ENCODE measurements at regions not wholly inside any gene's neighbourhood (a gene's known extent, or its start where the extent isn't known, plus 50 kb on each side); places are given as distances from the start of the nearest gene placed in this dataset.

DNA sequence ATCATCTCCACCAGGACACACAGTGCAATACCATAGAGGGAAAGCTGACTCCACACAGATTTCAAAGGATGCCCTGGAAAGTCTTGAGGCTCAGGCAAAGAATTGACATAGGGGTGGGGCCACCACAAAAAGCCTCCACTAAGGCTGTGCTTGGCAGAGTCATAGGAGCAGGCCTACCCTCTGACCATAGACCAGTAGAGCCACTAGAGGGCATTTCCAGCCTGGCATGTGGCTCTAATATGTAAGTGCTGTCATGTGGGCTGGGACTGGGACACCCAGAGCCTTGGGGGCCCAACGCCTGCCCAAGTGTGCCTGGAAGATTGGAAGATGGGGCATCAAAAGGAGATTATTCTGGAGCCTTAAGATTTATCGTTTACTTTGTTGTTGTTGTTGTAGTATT lies 726.0 kb downstream of the DNAH5 start (continued):
- TF ChIP-seq, protein P1, sequence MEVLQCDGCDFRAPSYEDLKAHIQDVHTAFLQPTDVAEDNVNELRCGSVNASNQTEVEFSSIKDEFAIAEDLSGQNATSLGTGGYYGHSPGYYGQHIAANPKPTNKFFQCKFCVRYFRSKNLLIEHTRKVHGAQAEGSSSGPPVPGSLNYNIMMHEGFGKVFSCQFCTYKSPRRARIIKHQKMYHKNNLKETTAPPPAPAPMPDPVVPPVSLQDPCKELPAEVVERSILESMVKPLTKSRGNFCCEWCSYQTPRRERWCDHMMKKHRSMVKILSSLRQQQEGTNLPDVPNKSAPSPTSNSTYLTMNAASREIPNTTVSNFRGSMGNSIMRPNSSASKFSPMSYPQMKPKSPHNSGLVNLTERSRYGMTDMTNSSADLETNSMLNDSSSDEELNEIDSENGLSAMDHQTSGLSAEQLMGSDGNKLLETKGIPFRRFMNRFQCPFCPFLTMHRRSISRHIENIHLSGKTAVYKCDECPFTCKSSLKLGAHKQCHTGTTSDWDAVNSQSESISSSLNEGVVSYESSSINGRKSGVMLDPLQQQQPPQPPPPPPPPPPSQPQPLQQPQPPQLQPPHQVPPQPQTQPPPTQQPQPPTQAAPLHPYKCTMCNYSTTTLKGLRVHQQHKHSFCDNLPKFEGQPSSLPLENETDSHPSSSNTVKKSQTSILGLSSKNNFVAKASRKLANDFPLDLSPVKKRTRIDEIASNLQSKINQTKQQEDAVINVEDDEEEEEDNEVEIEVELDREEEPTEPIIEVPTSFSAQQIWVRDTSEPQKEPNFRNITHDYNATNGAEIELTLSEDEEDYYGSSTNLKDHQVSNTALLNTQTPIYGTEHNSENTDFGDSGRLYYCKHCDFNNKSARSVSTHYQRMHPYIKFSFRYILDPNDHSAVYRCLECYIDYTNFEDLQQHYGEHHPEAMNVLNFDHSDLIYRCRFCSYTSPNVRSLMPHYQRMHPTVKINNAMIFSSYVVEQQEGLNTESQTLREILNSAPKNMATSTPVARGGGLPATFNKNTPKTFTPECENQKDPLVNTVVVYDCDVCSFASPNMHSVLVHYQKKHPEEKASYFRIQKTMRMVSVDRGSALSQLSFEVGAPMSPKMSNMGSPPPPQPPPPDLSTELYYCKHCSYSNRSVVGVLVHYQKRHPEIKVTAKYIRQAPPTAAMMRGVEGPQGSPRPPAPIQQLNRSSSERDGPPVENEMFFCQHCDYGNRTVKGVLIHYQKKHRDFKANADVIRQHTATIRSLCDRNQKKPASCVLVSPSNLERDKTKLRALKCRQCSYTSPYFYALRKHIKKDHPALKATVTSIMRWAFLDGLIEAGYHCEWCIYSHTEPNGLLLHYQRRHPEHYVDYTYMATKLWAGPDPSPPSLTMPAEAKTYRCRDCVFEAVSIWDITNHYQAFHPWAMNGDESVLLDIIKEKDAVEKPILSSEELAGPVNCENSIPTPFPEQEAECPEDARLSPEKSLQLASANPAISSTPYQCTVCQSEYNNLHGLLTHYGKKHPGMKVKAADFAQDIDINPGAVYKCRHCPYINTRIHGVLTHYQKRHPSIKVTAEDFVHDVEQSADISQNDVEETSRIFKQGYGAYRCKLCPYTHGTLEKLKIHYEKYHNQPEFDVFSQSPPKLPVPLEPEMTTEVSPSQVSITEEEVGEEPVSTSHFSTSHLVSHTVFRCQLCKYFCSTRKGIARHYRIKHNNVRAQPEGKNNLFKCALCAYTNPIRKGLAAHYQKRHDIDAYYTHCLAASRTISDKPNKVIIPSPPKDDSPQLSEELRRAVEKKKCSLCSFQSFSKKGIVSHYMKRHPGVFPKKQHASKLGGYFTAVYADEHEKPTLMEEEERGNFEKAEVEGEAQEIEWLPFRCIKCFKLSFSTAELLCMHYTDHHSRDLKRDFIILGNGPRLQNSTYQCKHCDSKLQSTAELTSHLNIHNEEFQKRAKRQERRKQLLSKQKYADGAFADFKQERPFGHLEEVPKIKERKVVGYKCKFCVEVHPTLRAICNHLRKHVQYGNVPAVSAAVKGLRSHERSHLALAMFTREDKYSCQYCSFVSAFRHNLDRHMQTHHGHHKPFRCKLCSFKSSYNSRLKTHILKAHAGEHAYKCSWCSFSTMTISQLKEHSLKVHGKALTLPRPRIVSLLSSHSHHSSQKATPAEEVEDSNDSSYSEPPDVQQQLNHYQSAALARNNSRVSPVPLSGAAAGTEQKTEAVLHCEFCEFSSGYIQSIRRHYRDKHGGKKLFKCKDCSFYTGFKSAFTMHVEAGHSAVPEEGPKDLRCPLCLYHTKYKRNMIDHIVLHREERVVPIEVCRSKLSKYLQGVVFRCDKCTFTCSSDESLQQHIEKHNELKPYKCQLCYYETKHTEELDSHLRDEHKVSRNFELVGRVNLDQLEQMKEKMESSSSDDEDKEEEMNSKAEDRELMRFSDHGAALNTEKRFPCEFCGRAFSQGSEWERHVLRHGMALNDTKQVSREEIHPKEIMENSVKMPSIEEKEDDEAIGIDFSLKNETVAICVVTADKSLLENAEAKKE (CRISPR knock-in tag; IDR thresholded peaks at IDR 0.05) = no peak
- TF ChIP-seq CTCF (conservative IDR thresholded peaks at IDR 0.05; ENCODE audit: low read depth in 2 of 2) (peak; percentile 47 to 69), ETS1 (IDR thresholded peaks at IDR 0.05) (no peak), JUNB (IDR thresholded peaks at IDR 0.05; ENCODE audit: unreplicated experiment) (no peak), EZH2phosphoT487 (IDR thresholded peaks at IDR 0.05; ENCODE audit: unreplicated experiment) (no peak)

GRCh38 chr5:13217636-13218035 lies 726.9 kb downstream of the DNAH5 start:
- no peak for DNase-seq (ENCODE audit: low spot score)
- no peak for ATAC-seq
- no peak overlapping the region for H3K27ac Mint-ChIP-seq

More at GRCh38 chr5:13217636-13218035, 726.9 kb downstream of the DNAH5 start:
- no peaks in the 10 kb centered on the region for H3K27me3 ChIP-seq (ENCODE audit: insufficient read depth)
- no peaks in the 10 kb centered on the region for H3K4me1 ChIP-seq (ENCODE audit: insufficient read depth)
- TF ChIP-seq, protein P2, sequence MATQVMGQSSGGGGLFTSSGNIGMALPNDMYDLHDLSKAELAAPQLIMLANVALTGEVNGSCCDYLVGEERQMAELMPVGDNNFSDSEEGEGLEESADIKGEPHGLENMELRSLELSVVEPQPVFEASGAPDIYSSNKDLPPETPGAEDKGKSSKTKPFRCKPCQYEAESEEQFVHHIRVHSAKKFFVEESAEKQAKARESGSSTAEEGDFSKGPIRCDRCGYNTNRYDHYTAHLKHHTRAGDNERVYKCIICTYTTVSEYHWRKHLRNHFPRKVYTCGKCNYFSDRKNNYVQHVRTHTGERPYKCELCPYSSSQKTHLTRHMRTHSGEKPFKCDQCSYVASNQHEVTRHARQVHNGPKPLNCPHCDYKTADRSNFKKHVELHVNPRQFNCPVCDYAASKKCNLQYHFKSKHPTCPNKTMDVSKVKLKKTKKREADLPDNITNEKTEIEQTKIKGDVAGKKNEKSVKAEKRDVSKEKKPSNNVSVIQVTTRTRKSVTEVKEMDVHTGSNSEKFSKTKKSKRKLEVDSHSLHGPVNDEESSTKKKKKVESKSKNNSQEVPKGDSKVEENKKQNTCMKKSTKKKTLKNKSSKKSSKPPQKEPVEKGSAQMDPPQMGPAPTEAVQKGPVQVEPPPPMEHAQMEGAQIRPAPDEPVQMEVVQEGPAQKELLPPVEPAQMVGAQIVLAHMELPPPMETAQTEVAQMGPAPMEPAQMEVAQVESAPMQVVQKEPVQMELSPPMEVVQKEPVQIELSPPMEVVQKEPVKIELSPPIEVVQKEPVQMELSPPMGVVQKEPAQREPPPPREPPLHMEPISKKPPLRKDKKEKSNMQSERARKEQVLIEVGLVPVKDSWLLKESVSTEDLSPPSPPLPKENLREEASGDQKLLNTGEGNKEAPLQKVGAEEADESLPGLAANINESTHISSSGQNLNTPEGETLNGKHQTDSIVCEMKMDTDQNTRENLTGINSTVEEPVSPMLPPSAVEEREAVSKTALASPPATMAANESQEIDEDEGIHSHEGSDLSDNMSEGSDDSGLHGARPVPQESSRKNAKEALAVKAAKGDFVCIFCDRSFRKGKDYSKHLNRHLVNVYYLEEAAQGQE (IDR thresholded peaks at IDR 0.05; ENCODE audit: unreplicated experiment) = no peak
- H3K4me2 ChIP-seq = no peak overlapping the region
- H2AFZ ChIP-seq = no peak overlapping the region
- Mint-ChIP-seq H3K9me3 (no peaks in the 10 kb centered on the region), H3K4me1 (no peaks in the 10 kb centered on the region), H3K36me3 (ENCODE audit: low read depth) (no peaks in the 10 kb centered on the region), H3K4me3 (no peak overlapping the region), H3K27me3 (ENCODE audit: insufficient read depth, low read depth, poor library complexity) (no peaks in the 10 kb centered on the region)
- H3K36me3 ChIP-seq (ENCODE audit: insufficient read depth) = no peaks in the 10 kb centered on the region
- H3K4me3 ChIP-seq = no peak overlapping the region
- H3K9me2 ChIP-seq (ENCODE audit: insufficient read depth) = peaks cover 6% of the 10 kb centered on the region; the same call in 1 of the 2 replicates
- no peaks in the 10 kb centered on the region for H4K20me1 ChIP-seq (replicated peaks; ENCODE audit: insufficient read depth)
- no peak overlapping the region for H3K27ac ChIP-seq (ENCODE audit: low read depth)
- no peaks in the 10 kb centered on the region for H3K79me2 ChIP-seq (replicated peaks; ENCODE audit: insufficient read depth)
- no peaks in the 10 kb centered on the region for H3F3A ChIP-seq (replicated peaks; ENCODE audit: low read depth)

Measured in GM23338 (cell line).